NCI-H1436 treated with DMSO at 0.1 percent for 48 hours (cell line): ENCODE measurements at regions not wholly inside any gene's neighbourhood (a gene's known extent, or its start where the extent isn't known, plus 50 kb on each side); places are given as distances from the start of the nearest gene placed in this dataset.

ENCODE experiments used
- DNase-seq: peaks from one replicate; lab custom pipeline; 2025; lab: John Stamatoyannopoulos, UW

GRCh38 chr3:189557824-189558223, 73.4 kb upstream of the TP63 start:
- DNase-seq = no peak

- no peak for DNase-seq
Measured at GRCh38 chr3:189561256-189561655, 69.9 kb upstream of the TP63 start.

- DNase-seq = no peak
Measured at GRCh38 chr3:189563853-189564563, 67.2 kb upstream of the TP63 start.

- DNase-seq = no peak
Measured at GRCh38 chr3:189566550-189567130, 64.5 kb upstream of the TP63 start.

- DNase-seq = no peak
Measured at GRCh38 chr3:189567322-189567721, 63.9 kb upstream of the TP63 start.

- no peak for DNase-seq
Measured at GRCh38 chr3:189567766-189568420, 63.3 kb upstream of the TP63 start.

- no peak for DNase-seq
Measured at GRCh38 chr3:189568961-189569360, 62.2 kb upstream of the TP63 start.

GRCh38 chr3:189569473-189569872, 61.7 kb upstream of the TP63 start:
- no peak for DNase-seq

- no peak for DNase-seq
Measured at GRCh38 chr3:189570916-189571315, 60.3 kb upstream of the TP63 start.

GRCh38 chr3:189572249-189572648, 58.9 kb upstream of the TP63 start:
- DNase-seq = no peak

GRCh38 chr3:189573004-189573403, 58.2 kb upstream of the TP63 start:
- DNase-seq = no peak

GRCh38 chr3:189576486-189576885, 54.7 kb upstream of the TP63 start:
- DNase-seq = no peak

- no peak for DNase-seq
Measured at GRCh38 chr3:189577050-189577951, 53.9 kb upstream of the TP63 start.

GRCh38 chr3:189580190-189580589, 51.0 kb upstream of the TP63 start:
- no peak for DNase-seq
